SK-N-SH treated with all-trans-retinoic acid at 6 μM for 48 hours (cell line): ENCODE measurements at regions not wholly inside any gene's neighbourhood (a gene's known extent, or its start where the extent isn't known, plus 50 kb on each side); places are given as distances from the start of the nearest gene placed in this dataset.

Source experiments
- ATAC-seq: fragments of 200-7000 bp; cut with Tn5 transposase; 3 replicates; pipeline ENCODE4 v1.9.1; 2020; ENCODE audit warnings: mild to moderate bottlenecking, moderate library complexity
- ARNTL ChIP-seq: fragments of 450-650 bp; formaldehyde crosslinking; IDR thresholded peaks from 2 replicates; pipeline ENCODE4 v1.5.0; 2020; ENCODE audit warnings: low read depth, mild to moderate bottlenecking, moderate library complexity, borderline replicate concordance
- BACH2 ChIP-seq: fragments of 250-450 bp; sonication (Bioruptor Pico); IDR thresholded peaks from 2 replicates; pipeline ENCODE4 v1.9.0; 2021; ENCODE audit warnings: mild to moderate bottlenecking, borderline replicate concordance
- CSDC2 ChIP-seq: fragments of 250-450 bp; sonication (Bioruptor Pico); IDR thresholded peaks from 2 replicates; pipeline ENCODE4 v1.5.0; 2020; ENCODE audit warnings: mild to moderate bottlenecking, moderate library complexity
- GLIS3 ChIP-seq: fragments of 250-450 bp; sonication (Bioruptor Pico); IDR thresholded peaks from 2 replicates; pipeline ENCODE4 v1.5.0; 2020; ENCODE audit warnings: mild to moderate bottlenecking, moderate library complexity
- ISL1 ChIP-seq: fragments of 250-450 bp; sonication (Bioruptor Pico); IDR thresholded peaks from 2 replicates; pipeline ENCODE4 v2.1.2; 2022; ENCODE audit warnings: mild to moderate bottlenecking, moderate library complexity
- OSR1 ChIP-seq: fragments of 250-450 bp; sonication (Bioruptor Pico); IDR thresholded peaks from 2 replicates; pipeline ENCODE4 v1.8.0; 2022; ENCODE audit warnings: moderate library complexity, mild to moderate bottlenecking, inconsistent platforms
- PATZ1 ChIP-seq: fragments of 250-450 bp; sonication (Bioruptor Pico); IDR thresholded peaks from 2 replicates; pipeline ENCODE4 v1.8.0; 2020; ENCODE audit warnings: mild to moderate bottlenecking, moderate library complexity, borderline replicate concordance
- PPARA ChIP-seq: fragments of 250-450 bp; sonication (Bioruptor Pico); IDR thresholded peaks from 2 replicates; pipeline ENCODE4 v1.5.0; 2020; ENCODE audit warnings: mild to moderate bottlenecking, borderline replicate concordance
- RARB ChIP-seq: fragments of 250-450 bp; sonication (Bioruptor Pico); IDR thresholded peaks from 2 replicates; pipeline ENCODE4 v1.8.0; 2021; ENCODE audit warnings: mild to moderate bottlenecking, moderate library complexity
- SNAI2 ChIP-seq: fragments of 250-450 bp; sonication (Bioruptor Pico); IDR thresholded peaks from 2 replicates; pipeline ENCODE4 v1.5.0; 2020; ENCODE audit warnings: mild to moderate bottlenecking, moderate library complexity
- TCF4 ChIP-seq: fragments of 250-450 bp; sonication (Bioruptor Pico); IDR thresholded peaks from 2 replicates; pipeline ENCODE4 v1.8.0; 2021; ENCODE audit warnings: mild to moderate bottlenecking, moderate library complexity, borderline replicate concordance
- TOX ChIP-seq: fragments of 250-450 bp; sonication (Bioruptor Pico); IDR thresholded peaks from 2 replicates; pipeline ENCODE4 v1.8.0; 2021; ENCODE audit warnings: mild to moderate bottlenecking, moderate library complexity, borderline replicate concordance
- TSHZ2 ChIP-seq: fragments of 250-450 bp; sonication (Bioruptor Pico); IDR thresholded peaks from 2 replicates; pipeline ENCODE4 v1.5.0; 2020; ENCODE audit warnings: mild to moderate bottlenecking, moderate library complexity
- ZC3H10 ChIP-seq: fragments of 250-450 bp; sonication (Bioruptor Pico); IDR thresholded peaks from 2 replicates; pipeline ENCODE4 v1.5.1; 2021; ENCODE audit warnings: mild to moderate bottlenecking, moderate library complexity
- ZFP3 ChIP-seq: fragments of 250-450 bp; sonication (Bioruptor Pico); IDR thresholded peaks from 2 replicates; pipeline ENCODE4 v1.5.0; 2020; ENCODE audit warnings: mild to moderate bottlenecking, moderate library complexity
- ZFP30 ChIP-seq: fragments of 450-650 bp; formaldehyde crosslinking; IDR thresholded peaks from 2 replicates; pipeline ENCODE4 v1.5.0; 2022; ENCODE audit warnings: mild to moderate bottlenecking, moderate library complexity
- ZNF565 ChIP-seq: fragments of 450-650 bp; formaldehyde crosslinking; conservative IDR thresholded peaks from 2 replicates; pipeline ENCODE4 v1.5.0; 2020; ENCODE audit warnings: low read depth, mild to moderate bottlenecking, moderate library complexity
- ZNF70 ChIP-seq: fragments of 450-650 bp; formaldehyde crosslinking; IDR thresholded peaks from 2 replicates; pipeline ENCODE4 v1.5.0; 2020; ENCODE audit warnings: mild to moderate bottlenecking, moderate library complexity
- ZNF8 ChIP-seq: fragments of 450-650 bp; formaldehyde crosslinking; IDR thresholded peaks from 2 replicates; pipeline ENCODE4 v1.5.0; 2020; ENCODE audit warnings: mild to moderate bottlenecking, moderate library complexity
- TF ChIP-seq, protein P1 (sequence below): fragments of 250-450 bp; sonication (Bioruptor Pico); IDR thresholded peaks from 2 replicates; pipeline ENCODE4 v1.8.0; 2021; ENCODE audit warnings: low read depth, mild to moderate bottlenecking, moderate library complexity, borderline replicate concordance
- TF ChIP-seq, protein P2 (sequence below): fragments of 250-450 bp; sonication (Bioruptor Pico); IDR thresholded peaks from 2 replicates; pipeline ENCODE4 v1.5.1; 2020; ENCODE audit warnings: low read depth, mild to moderate bottlenecking, moderate library complexity
- TF ChIP-seq, protein P3 (sequence below): fragments of 250-450 bp; sonication (Bioruptor Pico); IDR thresholded peaks from 2 replicates; pipeline ENCODE4 v1.5.1; 2021; ENCODE audit warnings: mild to moderate bottlenecking, moderate library complexity

DNA sequence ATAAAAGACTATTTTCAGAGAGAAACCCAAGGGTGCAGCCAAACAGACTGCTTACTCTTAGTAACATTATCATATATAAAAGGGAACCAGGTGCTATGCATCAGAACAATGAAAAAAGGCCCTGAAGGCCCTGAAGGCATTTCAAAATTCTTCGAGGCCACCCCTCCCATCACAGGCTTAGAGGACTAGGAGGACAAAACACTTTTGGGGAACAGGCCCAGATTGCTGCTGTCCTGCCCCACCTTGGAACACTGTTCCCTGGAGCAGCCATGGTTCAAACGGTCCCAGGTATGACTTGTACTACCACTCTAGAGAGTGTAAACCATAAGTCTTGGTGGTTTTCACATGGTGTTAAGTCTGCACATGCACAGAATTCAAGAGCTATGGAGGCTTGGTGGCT, 2183.1 kb upstream of the CELF4 start:
- TF ChIP-seq ARNTL (CRISPR knock-in tag) = no peak
- no peak for TF ChIP-seq ZFP3 (CRISPR knock-in tag)
- no peak for TF ChIP-seq RARB (CRISPR knock-in tag)
- no peak for TF ChIP-seq TCF4 (CRISPR knock-in tag)
- no peak for TF ChIP-seq ZFP30 (CRISPR knock-in tag)
- TF ChIP-seq SNAI2 (CRISPR knock-in tag) = no peak
- no peak for TF ChIP-seq TOX (CRISPR knock-in tag)
- TF ChIP-seq ZC3H10 = no peak
- no peak for TF ChIP-seq PATZ1 (CRISPR knock-in tag)
- TF ChIP-seq, protein P1, sequence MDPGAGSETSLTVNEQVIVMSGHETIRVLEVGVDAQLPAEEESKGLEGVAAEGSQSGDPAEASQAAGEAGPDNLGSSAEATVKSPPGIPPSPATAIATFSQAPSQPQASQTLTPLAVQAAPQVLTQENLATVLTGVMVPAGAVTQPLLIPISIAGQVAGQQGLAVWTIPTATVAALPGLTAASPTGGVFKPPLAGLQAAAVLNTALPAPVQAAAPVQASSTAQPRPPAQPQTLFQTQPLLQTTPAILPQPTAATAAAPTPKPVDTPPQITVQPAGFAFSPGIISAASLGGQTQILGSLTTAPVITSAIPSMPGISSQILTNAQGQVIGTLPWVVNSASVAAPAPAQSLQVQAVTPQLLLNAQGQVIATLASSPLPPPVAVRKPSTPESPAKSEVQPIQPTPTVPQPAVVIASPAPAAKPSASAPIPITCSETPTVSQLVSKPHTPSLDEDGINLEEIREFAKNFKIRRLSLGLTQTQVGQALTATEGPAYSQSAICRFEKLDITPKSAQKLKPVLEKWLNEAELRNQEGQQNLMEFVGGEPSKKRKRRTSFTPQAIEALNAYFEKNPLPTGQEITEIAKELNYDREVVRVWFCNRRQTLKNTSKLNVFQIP (CRISPR knock-in tag) = no peak
- no peak for TF ChIP-seq OSR1 (CRISPR knock-in tag)
- ATAC-seq = no peak

DNA sequence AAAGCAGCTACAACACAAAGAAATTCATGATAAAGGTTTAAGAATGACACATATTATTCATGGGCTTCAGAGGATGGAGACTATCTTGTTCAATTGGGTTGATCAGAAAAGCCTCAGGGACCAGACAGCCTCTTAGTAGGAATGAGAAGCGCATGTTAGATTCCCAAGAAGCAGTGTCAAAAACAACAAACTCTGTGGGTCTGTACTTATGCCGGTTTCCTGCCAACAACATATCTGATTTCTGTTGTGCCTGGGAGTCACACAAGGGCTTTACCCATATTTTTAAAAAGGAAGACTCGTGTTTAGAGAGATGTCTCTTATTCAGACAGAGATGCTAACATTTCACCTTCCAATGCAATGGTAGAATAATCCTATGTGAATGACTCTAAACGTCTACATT, 2180.6 kb upstream of the CELF4 start:
- ATAC-seq = no peak
- TF ChIP-seq ZNF565 = no peak
- TF ChIP-seq, protein P2, sequence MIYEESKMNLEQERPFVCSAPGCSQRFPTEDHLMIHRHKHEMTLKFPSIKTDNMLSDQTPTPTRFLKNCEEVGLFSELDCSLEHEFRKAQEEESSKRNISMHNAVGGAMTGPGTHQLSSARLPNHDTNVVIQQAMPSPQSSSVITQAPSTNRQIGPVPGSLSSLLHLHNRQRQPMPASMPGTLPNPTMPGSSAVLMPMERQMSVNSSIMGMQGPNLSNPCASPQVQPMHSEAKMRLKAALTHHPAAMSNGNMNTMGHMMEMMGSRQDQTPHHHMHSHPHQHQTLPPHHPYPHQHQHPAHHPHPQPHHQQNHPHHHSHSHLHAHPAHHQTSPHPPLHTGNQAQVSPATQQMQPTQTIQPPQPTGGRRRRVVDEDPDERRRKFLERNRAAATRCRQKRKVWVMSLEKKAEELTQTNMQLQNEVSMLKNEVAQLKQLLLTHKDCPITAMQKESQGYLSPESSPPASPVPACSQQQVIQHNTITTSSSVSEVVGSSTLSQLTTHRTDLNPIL = no peak
- no peak for TF ChIP-seq ZFP30 (CRISPR knock-in tag)
- no peak for TF ChIP-seq RARB (CRISPR knock-in tag)
- no peak for TF ChIP-seq GLIS3 (CRISPR knock-in tag)
- no peak for TF ChIP-seq ZC3H10
- TF ChIP-seq TOX (CRISPR knock-in tag) = no peak
- TF ChIP-seq, protein P3, sequence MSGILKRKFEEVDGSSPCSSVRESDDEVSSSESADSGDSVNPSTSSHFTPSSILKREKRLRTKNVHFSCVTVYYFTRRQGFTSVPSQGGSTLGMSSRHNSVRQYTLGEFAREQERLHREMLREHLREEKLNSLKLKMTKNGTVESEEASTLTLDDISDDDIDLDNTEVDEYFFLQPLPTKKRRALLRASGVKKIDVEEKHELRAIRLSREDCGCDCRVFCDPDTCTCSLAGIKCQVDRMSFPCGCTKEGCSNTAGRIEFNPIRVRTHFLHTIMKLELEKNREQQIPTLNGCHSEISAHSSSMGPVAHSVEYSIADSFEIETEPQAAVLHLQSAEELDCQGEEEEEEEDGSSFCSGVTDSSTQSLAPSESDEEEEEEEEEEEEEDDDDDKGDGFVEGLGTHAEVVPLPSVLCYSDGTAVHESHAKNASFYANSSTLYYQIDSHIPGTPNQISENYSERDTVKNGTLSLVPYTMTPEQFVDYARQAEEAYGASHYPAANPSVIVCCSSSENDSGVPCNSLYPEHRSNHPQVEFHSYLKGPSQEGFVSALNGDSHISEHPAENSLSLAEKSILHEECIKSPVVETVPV (CRISPR knock-in tag) = no peak
- no peak for TF ChIP-seq ZNF70
- TF ChIP-seq ARNTL (CRISPR knock-in tag) = no peak
- TF ChIP-seq PPARA (CRISPR knock-in tag) = no peak
- no peak for TF ChIP-seq ISL1
- TF ChIP-seq BACH2 (CRISPR knock-in tag) = no peak
- TF ChIP-seq, protein P1 (CRISPR knock-in tag) = no peak
- TF ChIP-seq PATZ1 (CRISPR knock-in tag) = no peak

GRCh38 chr18:39743463-39743862, 2177.9 kb upstream of the CELF4 start:
- ATAC-seq = no peak
- TF ChIP-seq ZNF565 (no peak), RARB (CRISPR knock-in tag) (no peak), SNAI2 (CRISPR knock-in tag) (no peak), PPARA (CRISPR knock-in tag) (no peak), TSHZ2 (CRISPR knock-in tag) (no peak), ZFP3 (CRISPR knock-in tag) (no peak), CSDC2 (no peak), ZNF8 (CRISPR knock-in tag) (no peak), ZC3H10 (no peak), OSR1 (CRISPR knock-in tag) (no peak), TCF4 (CRISPR knock-in tag) (no peak)
- TF ChIP-seq, protein P1 (CRISPR knock-in tag) = no peak
